KMS-11 (cell line): ENCODE measurements at regions not wholly inside any gene's neighbourhood (a gene's known extent, or its start where the extent isn't known, plus 50 kb on each side); places are given as distances from the start of the nearest gene placed in this dataset.

Experiments used
- H2AFZ ChIP-seq: fragments of 200-600 bp; sonication (generic); 2 replicates; pipeline ENCODE4 v1.6.1; 2016; ENCODE audit warnings: antibody characterized with exemption, mixed run types, low read depth
- H3K27ac ChIP-seq: fragments of 200-600 bp; sonication (generic); 2 replicates; pipeline ENCODE4 v1.6.1; 2016; ENCODE audit warnings: mild to moderate bottlenecking, mixed run types
- H3K27me3 ChIP-seq: fragments of 200-600 bp; sonication (generic); 2 replicates; pipeline ENCODE4 v1.6.1; 2017; ENCODE audit warnings: mild to moderate bottlenecking, low read depth, mixed run types, moderate library complexity; ENCODE audit not compliant: insufficient read depth
- H3K36me3 ChIP-seq: fragments of 200-600 bp; sonication (generic); 2 replicates; pipeline ENCODE4 v1.6.1; 2017; ENCODE audit warnings: mild to moderate bottlenecking, mixed run types; ENCODE audit not compliant: insufficient read depth
- H3K4me1 ChIP-seq: fragments of 200-600 bp; sonication (generic); 2 replicates; pipeline ENCODE4 v1.6.1; 2016; ENCODE audit warnings: mild to moderate bottlenecking, low read depth, mixed run types; ENCODE audit not compliant: poor library complexity, severe bottlenecking
- H3K4me2 ChIP-seq: fragments of 200-600 bp; sonication (generic); 2 replicates; pipeline ENCODE4 v1.7.0; 2016; ENCODE audit warnings: mild to moderate bottlenecking, mixed run types
- H3K4me3 ChIP-seq: fragments of 200-600 bp; sonication (generic); IDR thresholded peaks from 2 replicates; pipeline ENCODE4 v1.6.1; 2017; ENCODE audit warnings: low read depth, low read length, mixed read lengths; ENCODE audit not compliant: insufficient read depth
- H3K79me2 ChIP-seq: fragments of 200-600 bp; sonication (generic); 2 replicates; pipeline ENCODE4 v1.6.1; 2016; ENCODE audit warnings: low read depth, mixed run types; ENCODE audit not compliant: insufficient read depth
- H3K9ac ChIP-seq: fragments of 200-600 bp; sonication (generic); 2 replicates; pipeline ENCODE4 v1.6.1; 2016; ENCODE audit warnings: mild to moderate bottlenecking, mixed run types
- H4K20me1 ChIP-seq: fragments of 200-600 bp; sonication (generic); 2 replicates; pipeline ENCODE4 v1.6.1; 2016; ENCODE audit warnings: mild to moderate bottlenecking, mixed run types; ENCODE audit not compliant: insufficient read depth
- TF ChIP-seq, protein P1 (sequence below): fragments of 200-600 bp; sonication (generic); conservative IDR thresholded peaks from 2 replicates; pipeline ENCODE4 v1.6.1; 2017; ENCODE audit warnings: low read depth, mild to moderate bottlenecking, antibody characterized with exemption, low read length, moderate library complexity, mixed read lengths

- TF ChIP-seq, protein P1, sequence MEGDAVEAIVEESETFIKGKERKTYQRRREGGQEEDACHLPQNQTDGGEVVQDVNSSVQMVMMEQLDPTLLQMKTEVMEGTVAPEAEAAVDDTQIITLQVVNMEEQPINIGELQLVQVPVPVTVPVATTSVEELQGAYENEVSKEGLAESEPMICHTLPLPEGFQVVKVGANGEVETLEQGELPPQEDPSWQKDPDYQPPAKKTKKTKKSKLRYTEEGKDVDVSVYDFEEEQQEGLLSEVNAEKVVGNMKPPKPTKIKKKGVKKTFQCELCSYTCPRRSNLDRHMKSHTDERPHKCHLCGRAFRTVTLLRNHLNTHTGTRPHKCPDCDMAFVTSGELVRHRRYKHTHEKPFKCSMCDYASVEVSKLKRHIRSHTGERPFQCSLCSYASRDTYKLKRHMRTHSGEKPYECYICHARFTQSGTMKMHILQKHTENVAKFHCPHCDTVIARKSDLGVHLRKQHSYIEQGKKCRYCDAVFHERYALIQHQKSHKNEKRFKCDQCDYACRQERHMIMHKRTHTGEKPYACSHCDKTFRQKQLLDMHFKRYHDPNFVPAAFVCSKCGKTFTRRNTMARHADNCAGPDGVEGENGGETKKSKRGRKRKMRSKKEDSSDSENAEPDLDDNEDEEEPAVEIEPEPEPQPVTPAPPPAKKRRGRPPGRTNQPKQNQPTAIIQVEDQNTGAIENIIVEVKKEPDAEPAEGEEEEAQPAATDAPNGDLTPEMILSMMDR = no peak
- Histone ChIP-seq H3K27ac (no peak overlapping the region), H3K4me2 (no peak overlapping the region), H3K4me1 (no peaks in the 10 kb centered on the region), H3K36me3 (no peaks in the 10 kb centered on the region), H2AFZ (no peak overlapping the region), H3K79me2 (no peaks in the 10 kb centered on the region), H4K20me1 (no peaks in the 10 kb centered on the region), H3K9ac (no peak overlapping the region), H3K27me3 (no peaks in the 10 kb centered on the region), H3K4me3 (no peak overlapping the region)
These were observed 112.8 kb downstream of the MSL3 start for GRCh38 chrX:11870789-11871188.

GRCh38 chrX:11881485-11882170 is 123.6 kb downstream of the MSL3 start:
- H3K27me3 ChIP-seq = no peaks in the 10 kb centered on the region
- H3K4me2 ChIP-seq = no peak overlapping the region
- no peaks in the 10 kb centered on the region for H3K79me2 ChIP-seq
- H3K9ac ChIP-seq = no peak overlapping the region
- no peak overlapping the region for H3K27ac ChIP-seq
- no peak overlapping the region for H2AFZ ChIP-seq
- no peak overlapping the region for H3K4me3 ChIP-seq
- TF ChIP-seq, protein P1 = no peak
- no peaks in the 10 kb centered on the region for H3K36me3 ChIP-seq
- H4K20me1 ChIP-seq = no peaks in the 10 kb centered on the region
- H3K4me1 ChIP-seq = no peaks in the 10 kb centered on the region

- Histone ChIP-seq H3K79me2 (no peaks in the 10 kb centered on the region), H3K36me3 (no peaks in the 10 kb centered on the region), H2AFZ (no peak overlapping the region), H4K20me1 (no peaks in the 10 kb centered on the region), H3K27ac (no peak overlapping the region), H3K4me1 (no peaks in the 10 kb centered on the region), H3K27me3 (no peaks in the 10 kb centered on the region), H3K4me3 (no peak overlapping the region), H3K4me2 (no peak overlapping the region), H3K9ac (no peak overlapping the region)
- TF ChIP-seq, protein P1 = no peak
These were observed 128.7 kb downstream of the MSL3 start for GRCh38 chrX:11886745-11887144.

GRCh38 chrX:11887175-11887574 is 129.1 kb downstream of the MSL3 start:
- H4K20me1 ChIP-seq = no peaks in the 10 kb centered on the region
- no peaks in the 10 kb centered on the region for H3K27me3 ChIP-seq
- TF ChIP-seq, protein P1 = no peak
- no peak overlapping the region for H3K27ac ChIP-seq
- no peaks in the 10 kb centered on the region for H3K36me3 ChIP-seq
- H3K4me1 ChIP-seq = no peaks in the 10 kb centered on the region
- H3K9ac ChIP-seq = no peak overlapping the region
- no peak overlapping the region for H3K4me3 ChIP-seq
- H3K79me2 ChIP-seq = no peaks in the 10 kb centered on the region
- H3K4me2 ChIP-seq = no peak overlapping the region
- no peak overlapping the region for H2AFZ ChIP-seq
